ENCODE measurements at regions not wholly inside any gene's neighbourhood (a gene's known extent, or its start where the extent isn't known, plus 50 kb on each side); places are given as distances from the start of the nearest gene placed in this dataset.
"Not testable (repeated sequence)": the region's sequence is repeated elsewhere in the genome, so short reads cannot be mapped to it uniquely, and the experiment has no call there.

GRCh38 chr12:58425481-58426392 lies 484.4 kb downstream of the ATP23 start:
- peak; percentile 38 for DNase-seq

DNA sequence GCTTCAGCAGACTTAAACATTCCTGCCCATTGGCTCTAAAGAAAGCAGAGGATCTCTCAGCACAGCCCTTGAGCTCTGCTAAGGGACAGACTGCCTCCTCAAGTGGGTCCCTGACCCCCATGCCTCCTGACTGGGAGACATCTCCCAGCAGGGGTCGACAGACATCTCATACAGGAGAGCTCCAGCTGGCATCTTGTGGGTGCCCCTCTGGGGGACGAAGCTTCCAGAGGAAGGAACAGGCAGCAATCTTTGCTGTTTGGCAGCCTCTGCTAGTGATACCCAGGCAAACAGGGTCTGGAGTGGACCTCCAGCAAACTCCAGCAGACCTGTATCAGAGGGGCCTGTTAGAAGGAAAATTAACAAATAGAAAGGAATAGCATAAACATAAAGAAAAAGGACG lies 485.1 kb downstream of the ATP23 start:
- DNase-seq, result not testable (repeated sequence)

DNA sequence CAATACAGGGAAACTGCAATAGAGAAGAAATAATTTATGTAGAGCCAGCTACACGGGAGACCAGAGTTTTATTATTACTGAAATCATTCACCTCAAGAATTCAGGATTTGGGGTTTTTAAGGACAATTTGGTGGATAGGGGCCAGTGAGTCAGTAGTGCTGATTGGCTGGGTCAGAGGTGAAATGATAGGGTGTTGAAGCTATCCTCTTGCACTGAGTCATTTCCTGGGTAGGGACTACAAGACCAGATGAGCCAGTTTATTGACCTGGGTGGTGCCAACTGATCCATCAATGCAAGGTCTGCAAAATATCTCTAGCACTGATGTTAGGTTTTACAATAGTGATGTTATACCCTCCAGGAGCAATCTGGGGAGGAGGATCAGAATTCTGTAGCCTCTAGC lies 486.3 kb downstream of the LRIG3 start:
- DNase-seq, result peak; percentile 18

- DNase-seq, result no peak
Measured at GRCh38 chr12:58434726-58435125, 485.6 kb downstream of the LRIG3 start.

DNA sequence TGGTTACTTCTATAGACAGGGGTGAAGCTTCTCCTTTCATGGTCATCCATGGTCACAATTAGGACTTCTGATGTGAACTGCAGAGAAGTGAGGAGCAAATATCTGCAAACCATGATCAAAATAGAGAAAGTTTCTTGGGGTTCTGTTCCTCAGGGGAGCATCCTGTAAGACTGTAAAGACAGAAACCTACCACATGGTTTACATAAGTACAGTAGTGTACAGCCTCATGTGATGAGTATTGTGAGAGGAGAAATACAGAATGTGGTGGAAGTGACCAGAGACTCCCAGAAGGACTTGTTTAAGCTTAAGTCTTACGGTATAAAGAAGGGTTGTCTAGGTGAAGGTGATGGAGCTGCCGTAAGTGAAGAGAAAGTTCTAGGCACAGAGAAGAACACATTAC lies 484.7 kb downstream of the LRIG3 start:
- DNase-seq, result no peak

DNA sequence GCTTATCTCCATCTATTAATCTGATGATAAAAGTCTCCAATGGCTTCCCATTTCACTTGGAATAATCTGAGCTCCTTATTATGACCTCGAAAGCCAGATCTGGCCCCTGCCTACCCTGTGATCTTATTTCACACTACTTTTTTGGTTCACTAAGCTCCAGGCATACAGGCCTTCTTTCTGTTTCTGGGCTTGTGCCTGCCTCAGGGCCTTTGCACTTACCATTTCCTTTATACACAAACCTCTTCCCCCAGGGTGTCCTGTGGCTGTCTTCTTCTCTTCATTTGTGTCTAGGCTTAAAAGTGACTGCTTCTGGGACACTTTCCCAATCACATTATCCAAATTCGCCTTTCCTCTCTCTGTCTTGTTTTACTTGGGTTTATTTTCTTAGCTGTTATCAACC lies 478.8 kb downstream of the LRIG3 start:
- no peak for DNase-seq

GRCh38 chr12:58443273-58443980 lies 476.9 kb downstream of the LRIG3 start:
- no peak for DNase-seq

- DNase-seq, result no peak
Measured at GRCh38 chr12:58443981-58444371, 476.3 kb downstream of the LRIG3 start.

DNA sequence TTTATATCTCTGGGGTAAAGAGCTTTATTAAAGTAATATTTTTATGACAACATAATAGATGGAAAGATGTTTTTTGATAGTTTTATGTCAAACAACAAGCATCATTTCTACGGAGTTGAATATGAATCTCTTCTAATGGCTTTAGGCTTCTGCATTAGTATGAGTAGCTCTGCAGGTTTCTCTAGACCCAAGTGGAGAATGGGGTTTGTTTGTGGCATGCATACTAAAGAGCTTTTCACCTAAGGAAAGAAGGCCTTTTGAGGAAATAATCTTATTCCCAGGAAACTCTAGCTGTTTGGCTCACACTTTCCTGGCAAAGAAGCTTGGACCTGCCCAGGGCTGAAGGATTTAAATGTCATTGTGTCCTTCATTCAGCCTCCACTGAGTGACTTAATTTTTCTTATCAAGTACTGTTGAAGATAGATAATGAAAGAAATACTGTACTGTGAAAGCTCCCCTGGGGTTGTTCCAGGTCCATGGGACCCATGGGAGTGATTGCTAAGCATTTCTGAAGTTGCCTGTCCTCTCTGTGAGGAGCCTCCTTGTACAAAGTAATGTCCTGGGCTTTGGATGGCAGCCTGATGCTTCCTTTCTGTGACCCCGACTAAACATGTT lies 469.3 kb downstream of the LRIG3 start:
- DNase-seq, result no peak

DNA sequence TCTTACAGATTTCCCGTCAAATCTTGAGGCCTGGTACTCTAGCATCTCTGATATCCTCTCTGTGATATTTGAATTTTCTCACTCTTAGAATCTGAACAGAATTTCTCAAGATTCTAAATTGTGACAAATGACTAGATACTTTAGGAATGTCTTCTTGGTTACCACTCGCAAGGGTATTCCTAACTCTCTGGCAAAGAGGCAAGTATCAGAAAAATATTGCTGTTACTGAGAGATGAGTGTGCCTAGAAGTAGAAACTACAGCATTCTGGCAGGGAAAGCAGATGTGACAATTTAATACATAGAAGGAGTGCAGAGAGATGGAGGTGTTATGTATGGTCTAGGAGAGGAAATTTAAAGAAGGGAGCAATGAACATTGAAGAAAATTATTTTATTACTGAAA lies 467.8 kb downstream of the LRIG3 start:
- DNase-seq, result no peak

- DNase-seq, result no peak
Measured at GRCh38 chr12:58453306-58453705, 467.0 kb downstream of the LRIG3 start.

- DNase-seq, result no peak
Measured at GRCh38 chr12:58455136-58455535, 465.2 kb downstream of the LRIG3 start.

DNA sequence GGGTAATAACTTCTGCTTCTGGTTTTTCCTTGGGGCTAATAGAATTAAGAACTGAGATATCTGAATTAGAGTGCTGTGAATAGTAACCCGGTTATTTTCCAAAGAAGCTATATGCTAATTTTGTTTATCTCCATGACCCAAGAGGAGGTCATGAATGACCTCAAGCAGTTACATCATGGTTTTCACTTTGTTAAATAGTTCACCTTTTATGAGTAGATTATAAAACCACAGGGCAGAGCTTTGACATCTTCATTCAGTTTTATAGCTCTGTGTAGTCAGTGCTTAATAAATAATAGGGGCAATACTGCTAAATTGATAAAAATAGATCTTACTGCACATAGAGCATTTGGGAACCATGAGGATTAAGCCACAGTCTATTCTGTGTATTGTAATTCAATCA lies 462.2 kb downstream of the LRIG3 start:
- no peak for DNase-seq

DNA sequence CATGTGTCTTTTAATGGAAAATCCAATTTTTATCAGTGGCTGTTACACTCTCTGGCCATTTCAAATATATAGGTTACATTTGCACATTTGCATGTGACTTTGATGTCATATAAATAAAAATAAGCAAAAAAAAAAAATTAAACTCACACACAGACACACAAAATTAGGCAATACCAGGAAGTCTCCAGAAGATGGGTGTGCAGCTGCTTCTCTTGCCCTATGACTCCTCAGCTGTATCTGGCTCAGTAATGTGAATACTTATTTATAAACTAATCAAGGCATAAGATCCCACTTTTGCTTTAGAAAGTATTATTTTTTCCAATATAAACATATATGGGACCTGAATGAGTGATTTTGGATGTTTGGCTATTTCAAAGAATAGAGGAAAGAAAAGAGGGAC lies 461.1 kb downstream of the LRIG3 start:
- DNase-seq, result no peak

GRCh38 chr12:58463051-58463450 lies 457.3 kb downstream of the LRIG3 start:
- no peak for DNase-seq

GRCh38 chr12:58465418-58465817 lies 454.9 kb downstream of the LRIG3 start:
- DNase-seq, result no peak

DNA sequence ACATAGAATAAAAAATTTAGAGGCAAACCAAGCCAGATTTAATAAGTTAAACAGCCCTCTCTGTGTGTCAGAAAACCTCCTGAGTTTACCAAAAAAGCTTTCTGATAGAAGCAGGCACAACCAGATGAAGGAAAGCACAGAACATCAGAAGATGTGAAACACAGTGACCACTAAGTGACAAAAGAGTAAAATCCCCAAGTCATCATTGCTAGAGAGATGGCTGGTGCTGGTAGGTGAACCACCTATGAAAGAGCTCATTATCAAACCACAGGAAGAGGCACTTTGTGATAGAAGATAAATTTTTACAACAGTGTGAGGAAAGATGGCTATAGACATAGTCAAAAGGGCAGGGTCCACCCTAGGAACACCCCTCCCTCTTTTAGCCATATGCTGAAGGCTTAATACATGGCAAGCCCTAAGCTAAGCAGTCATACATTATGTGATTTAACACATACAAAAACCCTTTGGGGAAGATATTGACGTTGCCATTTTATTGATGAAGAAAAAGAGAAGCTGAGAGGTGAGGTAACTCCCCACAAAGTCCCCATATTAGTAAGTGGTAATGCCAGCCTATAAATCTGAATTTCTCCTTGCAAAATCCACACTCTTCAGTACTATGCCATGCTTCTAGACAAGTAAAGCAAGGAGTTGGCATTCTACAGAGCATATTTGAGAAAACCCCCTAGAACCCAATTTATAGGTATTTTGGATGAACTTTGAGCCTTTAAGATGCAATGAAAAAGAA lies 449.9 kb downstream of the LRIG3 start:
- no peak for DNase-seq

DNA sequence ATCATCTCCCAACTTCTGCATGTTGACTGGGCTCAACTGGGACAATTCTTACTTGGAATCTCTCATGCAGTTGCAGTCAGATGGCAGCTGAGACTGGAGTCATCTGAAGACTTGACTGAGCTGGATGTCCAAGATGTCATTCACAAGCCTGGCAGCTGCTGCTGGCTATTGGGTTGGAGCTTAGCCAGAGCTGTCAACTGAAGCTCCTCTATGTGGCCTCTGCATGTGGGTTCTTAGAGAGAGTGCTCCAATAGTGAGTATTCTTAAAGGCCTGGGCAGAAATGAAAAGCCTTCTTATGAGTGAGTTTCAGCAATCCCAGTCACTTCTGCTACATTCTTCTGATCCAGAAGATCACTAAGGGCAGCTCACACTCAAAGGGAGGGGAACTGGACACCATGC lies 440.9 kb downstream of the LRIG3 start:
- DNase-seq, result no peak

GRCh38 chr12:58481811-58482210 lies 438.5 kb downstream of the LRIG3 start:
- DNase-seq, result no peak

GRCh38 chr12:58487255-58487654 lies 433.0 kb downstream of the LRIG3 start:
- DNase-seq, result no peak

DNA sequence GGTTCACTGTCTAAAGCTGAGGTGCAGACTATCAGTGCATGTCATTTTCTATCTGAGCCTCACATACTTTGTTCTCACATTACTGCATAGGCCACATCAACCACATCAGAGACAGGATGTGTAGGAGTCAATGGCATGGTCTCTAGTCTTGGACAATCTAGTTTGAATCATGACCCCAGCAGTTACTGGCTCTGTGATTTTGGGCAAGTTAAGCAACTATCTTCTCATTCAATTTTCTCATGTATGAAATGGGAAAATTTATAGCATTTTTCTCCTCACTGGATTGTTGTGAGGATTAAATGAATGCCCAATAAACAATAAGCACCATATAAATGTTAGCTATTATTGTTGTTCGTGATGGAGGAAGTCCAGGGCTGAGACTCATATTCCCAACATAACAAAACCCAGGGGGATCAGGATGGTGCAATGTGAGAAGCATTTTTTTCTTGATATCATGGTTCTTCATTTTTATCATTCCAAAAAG lies 432.6 kb downstream of the LRIG3 start:
- no peak for DNase-seq

- no peak for DNase-seq
Measured at GRCh38 chr12:58489394-58489793, 430.9 kb downstream of the LRIG3 start.

DNA sequence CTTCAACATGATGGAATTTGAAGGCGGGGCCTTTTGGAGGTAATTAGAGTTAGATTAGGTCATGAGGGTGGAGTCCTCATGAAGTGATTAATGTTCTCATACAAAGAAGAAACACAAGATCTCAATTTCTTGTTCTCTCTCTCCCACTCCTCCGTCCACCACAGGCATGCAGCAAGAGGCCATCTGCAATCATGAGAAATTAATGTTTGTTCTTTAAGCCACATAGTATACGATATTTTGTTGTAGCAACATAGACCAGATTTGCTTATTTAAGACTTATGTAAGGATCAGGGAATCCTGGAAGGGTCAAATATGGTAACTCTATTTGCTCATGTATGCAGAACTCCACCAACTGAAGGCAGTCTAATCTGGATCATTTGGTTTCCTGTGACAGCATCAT lies 429.0 kb downstream of the LRIG3 start:
- no peak for DNase-seq

Measured in T1000 (cell line).